ENCODE measurements at regions not wholly inside any gene's neighbourhood (a gene's known extent, or its start where the extent isn't known, plus 50 kb on each side); places are given as distances from the start of the nearest gene placed in this dataset.
A peak's percentile ranks its signal among the peaks of the same experiment; 100 is the strongest.
"Not testable (repeated sequence)": the region's sequence is repeated elsewhere in the genome, so short reads cannot be mapped to it uniquely, and the experiment has no call there.

DNA sequence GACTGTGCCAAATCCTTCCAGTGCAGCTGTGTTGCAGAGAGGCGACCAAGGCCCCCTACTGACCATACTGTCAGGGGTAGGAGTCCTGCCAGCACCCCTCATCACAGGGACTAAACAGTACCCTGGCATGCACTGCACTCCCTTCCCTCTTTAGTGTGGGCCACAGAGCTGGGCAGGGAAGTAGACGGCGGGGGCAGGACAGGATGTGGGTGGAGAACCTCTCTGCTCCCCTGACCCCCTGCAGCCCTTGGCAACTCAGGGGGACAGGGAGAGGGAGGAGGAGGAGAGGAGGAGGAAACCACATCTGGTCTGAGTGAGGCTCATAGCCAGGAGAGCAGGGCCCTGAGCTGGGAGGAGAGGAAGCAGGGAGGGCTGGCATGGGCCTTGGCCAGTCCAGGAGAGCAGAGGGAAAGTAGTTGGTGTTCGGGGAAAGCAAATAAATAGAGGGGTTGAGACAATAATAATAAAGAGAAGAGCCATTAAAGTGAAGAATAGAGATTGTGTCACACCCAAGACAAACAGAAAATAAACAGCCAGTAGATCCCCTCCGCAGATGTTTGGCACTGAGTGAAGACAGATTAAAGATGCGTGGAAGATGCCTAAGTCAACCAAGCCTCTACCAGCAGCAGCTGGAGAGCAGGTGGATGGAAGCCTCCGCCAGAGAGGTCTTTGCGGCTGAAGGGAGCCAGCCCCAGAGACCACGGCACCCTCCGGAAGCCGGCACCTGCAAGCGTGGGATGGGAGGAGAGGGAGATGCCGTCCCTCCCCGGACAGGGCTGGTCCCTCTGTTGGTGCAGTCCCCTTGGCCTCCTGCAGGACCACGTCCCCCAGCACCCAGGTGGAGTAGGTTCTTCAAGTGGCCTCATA lies 61.5 kb downstream of the RPUSD4 start:
- 92 to 93% methylated on average over 15 of the region's 15 CpGs for WGBS, 2 experiments
- H3K27me3 ChIP-seq (ENCODE audit: control insufficient read depth, insufficient read depth, low read length, poor library complexity, severe bottlenecking) = no peaks in the 10 kb centered on the region
- H3K36me3 ChIP-seq (ENCODE audit: control insufficient read depth, insufficient read depth, low read length) = no peaks in the 10 kb centered on the region
- H3K4me1 ChIP-seq (ENCODE audit: control insufficient read depth, insufficient read depth, low read length) = peaks cover 60% of the 10 kb centered on the region
- H3K9me3 ChIP-seq (ENCODE audit: control insufficient read depth, low read length) = no peaks in the 10 kb centered on the region
- no peak overlapping the region for H3K27ac ChIP-seq (ENCODE audit: insufficient read depth, low read depth, low read length, poor library complexity, severe bottlenecking)
- no peak overlapping the region for H3K4me3 ChIP-seq (ENCODE audit: insufficient read depth, low read depth, low read length)

DNA sequence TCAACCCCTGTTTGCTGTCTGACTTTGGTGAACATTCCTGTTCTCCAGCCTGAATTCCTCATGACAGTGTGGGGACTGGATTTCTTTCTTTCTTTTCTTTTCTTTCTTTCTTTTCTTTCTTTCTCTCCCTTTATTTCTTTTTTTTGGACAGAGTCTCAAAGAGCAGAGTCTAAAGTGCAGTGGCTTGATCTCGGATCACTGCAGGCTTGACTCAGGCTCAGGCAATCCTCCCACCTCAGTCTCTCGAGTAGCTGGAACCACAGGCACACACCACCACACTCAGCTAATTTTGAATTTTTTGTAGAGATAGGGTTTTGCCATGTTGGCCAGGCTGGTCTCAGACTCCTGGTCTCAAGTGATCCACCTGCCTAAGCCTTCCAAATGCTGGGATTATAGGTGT lies 63.1 kb downstream of the RPUSD4 start:
- Histone ChIP-seq H3K9me3 (ENCODE audit: control insufficient read depth, low read length) (no peaks in the 10 kb centered on the region), H3K27me3 (ENCODE audit: control insufficient read depth, insufficient read depth, low read length, poor library complexity, severe bottlenecking) (no peaks in the 10 kb centered on the region), H3K4me3 (ENCODE audit: insufficient read depth, low read depth, low read length) (no peak overlapping the region), H3K4me1 (ENCODE audit: control insufficient read depth, insufficient read depth, low read length) (peaks cover 46% of the 10 kb centered on the region), H3K27ac (ENCODE audit: insufficient read depth, low read depth, low read length, poor library complexity, severe bottlenecking) (no peak overlapping the region), H3K36me3 (ENCODE audit: control insufficient read depth, insufficient read depth, low read length) (no peaks in the 10 kb centered on the region)
- 80 to 91% methylated on average over 2 of the region's 2 CpGs for WGBS, 2 experiments

DNA sequence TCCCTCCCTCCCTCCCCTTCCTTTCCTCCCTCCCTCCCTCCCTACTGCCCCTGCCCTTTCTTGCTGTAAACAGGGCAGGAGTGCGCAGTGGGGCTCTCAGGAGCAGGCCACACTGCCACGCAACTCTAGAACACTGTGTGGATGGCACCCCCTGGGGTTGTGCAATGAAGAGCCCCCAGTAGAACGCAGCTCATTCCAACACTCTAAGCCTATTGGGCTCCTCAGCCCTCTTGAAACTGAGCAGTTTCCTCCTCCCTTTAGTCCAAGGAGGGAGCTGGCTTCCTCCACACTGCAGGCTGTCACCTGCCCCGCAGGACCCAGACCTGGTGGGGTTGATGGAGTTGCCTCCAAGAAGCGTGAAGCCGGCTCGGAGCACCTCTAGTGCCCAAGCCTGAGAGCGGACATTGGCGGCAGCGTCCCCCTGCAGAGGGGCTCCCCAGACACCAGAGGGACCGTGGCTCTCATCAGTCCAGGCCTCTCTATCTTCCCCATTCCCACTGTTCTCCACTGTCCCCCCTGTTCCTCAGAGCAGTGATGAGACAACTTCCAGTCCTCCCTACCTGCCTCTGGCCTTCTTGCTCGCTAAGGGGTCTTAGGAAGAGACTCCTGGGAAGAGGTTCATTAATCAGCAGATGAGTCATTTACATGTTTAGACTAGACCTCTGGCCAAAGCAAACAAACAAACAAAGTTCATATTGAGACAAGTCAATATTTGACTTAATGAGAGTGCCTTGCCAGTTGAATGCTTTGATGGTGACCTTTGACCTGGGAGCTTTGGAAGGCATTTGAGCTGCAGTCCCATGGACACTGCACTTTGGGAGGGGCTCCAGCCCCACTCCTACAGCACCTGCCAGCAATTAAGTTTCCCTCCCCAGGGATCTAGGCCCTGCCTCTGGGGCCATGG lies 64.0 kb downstream of the RPUSD4 start:
- H3K36me3 ChIP-seq (ENCODE audit: control insufficient read depth, insufficient read depth, low read length) = no peaks in the 10 kb centered on the region
- peaks cover 46% of the 10 kb centered on the region for H3K4me1 ChIP-seq (ENCODE audit: control insufficient read depth, insufficient read depth, low read length)
- H3K4me3 ChIP-seq (ENCODE audit: insufficient read depth, low read depth, low read length) = no peak overlapping the region
- no peaks in the 10 kb centered on the region for H3K27me3 ChIP-seq (ENCODE audit: control insufficient read depth, insufficient read depth, low read length, poor library complexity, severe bottlenecking)
- WGBS, 2 experiments = 57 to 61% methylated on average over 12 of the region's 12 CpGs
- peak overlapping the region; percentile 30 for H3K27ac ChIP-seq (ENCODE audit: insufficient read depth, low read depth, low read length, poor library complexity, severe bottlenecking)
- H3K9me3 ChIP-seq (ENCODE audit: control insufficient read depth, low read length) = no peaks in the 10 kb centered on the region

DNA sequence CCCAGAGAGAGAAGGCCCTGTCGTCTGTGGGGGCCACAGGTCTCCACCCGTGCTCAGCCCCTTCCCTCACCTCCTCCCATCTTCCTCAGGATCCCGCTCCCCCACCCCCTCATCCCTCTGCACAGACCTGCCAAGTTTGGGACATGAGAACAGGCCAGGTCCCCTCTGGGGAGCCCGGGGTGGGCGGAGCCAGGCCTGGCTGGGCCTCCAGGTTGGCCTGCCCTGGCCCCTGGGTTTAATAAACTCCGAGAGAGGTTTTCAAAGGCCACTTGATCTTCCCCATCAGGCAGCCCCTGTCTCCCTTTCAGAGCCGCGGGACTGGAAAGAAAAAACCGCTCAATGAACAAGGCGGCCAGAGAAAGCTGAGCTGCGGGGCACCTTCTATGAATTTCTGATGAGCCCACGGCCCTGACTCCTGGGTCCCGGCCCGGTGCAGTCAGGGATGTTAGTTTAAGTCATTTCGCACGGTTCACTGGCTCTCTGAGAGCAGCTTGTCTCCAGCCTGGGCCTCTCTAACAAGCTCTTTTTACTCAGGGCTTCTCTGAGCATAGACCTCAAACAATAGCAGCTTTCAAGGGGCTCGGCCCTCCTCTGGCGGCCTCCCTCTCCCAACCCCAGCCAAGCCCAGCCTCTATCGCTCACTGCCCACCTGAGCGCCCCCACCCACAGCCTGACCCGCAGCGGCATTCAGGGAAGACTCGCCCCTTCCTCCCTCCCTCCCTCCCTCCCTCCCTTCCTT lies 64.8 kb downstream of the RPUSD4 start:
- no peaks in the 10 kb centered on the region for H3K27me3 ChIP-seq (ENCODE audit: control insufficient read depth, insufficient read depth, low read length, poor library complexity, severe bottlenecking)
- no peaks in the 10 kb centered on the region for H3K36me3 ChIP-seq (ENCODE audit: control insufficient read depth, insufficient read depth, low read length)
- peak overlapping the region; percentile 79 for H3K27ac ChIP-seq (ENCODE audit: insufficient read depth, low read depth, low read length, poor library complexity, severe bottlenecking)
- 4% methylated on average over 22 to 23 of the region's 23 CpGs for WGBS, 2 experiments
- H3K4me1 ChIP-seq (ENCODE audit: control insufficient read depth, insufficient read depth, low read length) = peaks cover 46% of the 10 kb centered on the region
- no peaks in the 10 kb centered on the region for H3K9me3 ChIP-seq (ENCODE audit: control insufficient read depth, low read length)
- no peak overlapping the region for H3K4me3 ChIP-seq (ENCODE audit: insufficient read depth, low read depth, low read length)

DNA sequence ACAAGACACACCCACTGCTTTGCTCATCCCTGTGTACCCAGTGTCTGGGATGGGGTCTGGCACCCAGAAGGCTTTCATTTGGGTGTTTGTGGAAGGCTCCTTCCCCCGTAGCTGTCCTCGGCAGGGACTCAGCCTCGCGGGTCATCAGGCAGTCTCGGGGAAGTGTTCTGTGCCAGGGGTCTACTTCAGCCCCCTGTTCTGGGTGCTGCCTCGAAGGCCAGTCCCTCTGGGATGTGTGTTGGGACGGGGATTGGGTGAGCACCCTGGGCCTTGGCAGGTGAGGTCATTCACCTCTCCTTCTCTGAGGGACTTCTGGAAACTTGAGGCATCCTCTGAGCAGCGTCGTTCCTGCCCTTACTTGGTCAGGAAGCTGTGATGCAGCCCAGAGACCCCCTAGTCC lies 65.5 kb downstream of the RPUSD4 start:
- WGBS, 2 experiments = 65% methylated on average over 9 of the region's 9 CpGs
- Histone ChIP-seq H3K27ac (ENCODE audit: insufficient read depth, low read depth, low read length, poor library complexity, severe bottlenecking) (peak overlapping the region; percentile 79), H3K4me3 (ENCODE audit: insufficient read depth, low read depth, low read length) (no peak overlapping the region), H3K4me1 (ENCODE audit: control insufficient read depth, insufficient read depth, low read length) (peaks cover 51% of the 10 kb centered on the region), H3K9me3 (ENCODE audit: control insufficient read depth, low read length) (no peaks in the 10 kb centered on the region), H3K27me3 (ENCODE audit: control insufficient read depth, insufficient read depth, low read length, poor library complexity, severe bottlenecking) (no peaks in the 10 kb centered on the region), H3K36me3 (ENCODE audit: control insufficient read depth, insufficient read depth, low read length) (no peaks in the 10 kb centered on the region)

DNA sequence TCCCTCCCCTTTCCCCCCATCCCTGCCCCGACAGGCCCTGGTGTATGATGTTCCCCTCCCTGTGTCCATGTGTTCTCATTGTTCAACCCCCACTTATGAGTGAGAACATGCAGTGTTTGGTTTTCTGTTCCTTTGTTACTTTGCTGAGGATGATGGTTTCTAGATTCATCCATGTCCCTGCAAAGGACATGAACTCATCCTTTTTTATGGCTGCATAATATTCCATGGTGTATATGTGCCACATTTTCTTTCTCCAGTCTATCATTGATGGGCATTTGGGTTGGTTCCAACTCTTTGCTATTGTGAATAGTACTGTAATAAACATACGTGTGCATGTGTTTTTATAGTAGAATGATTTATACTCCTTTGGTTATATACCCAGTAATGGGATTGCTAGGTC lies 68.0 kb downstream of the RPUSD4 start:
- H3K4me1 ChIP-seq (ENCODE audit: control insufficient read depth, insufficient read depth, low read length) = peaks cover 36% of the 10 kb centered on the region

DNA sequence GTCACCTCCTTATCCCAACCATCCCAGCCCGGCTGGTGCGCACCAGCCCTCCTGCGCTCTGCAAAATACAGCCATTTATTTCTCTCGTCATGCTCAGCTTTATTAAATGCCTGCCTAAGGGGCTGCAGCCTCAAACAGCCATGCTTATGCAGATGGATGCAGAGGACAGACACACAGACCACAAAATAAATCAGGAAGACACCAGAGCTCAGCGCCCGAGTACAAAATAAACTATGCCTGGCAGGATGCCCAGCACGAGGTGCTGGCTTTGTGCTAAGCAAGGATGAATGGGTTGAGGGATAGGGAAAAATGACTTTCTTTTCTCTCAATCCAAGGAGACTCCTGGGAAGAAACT lies 70.5 kb downstream of the RPUSD4 start:
- no peak overlapping the region for H3K4me3 ChIP-seq (ENCODE audit: insufficient read depth, low read depth, low read length)
- H3K4me1 ChIP-seq (ENCODE audit: control insufficient read depth, insufficient read depth, low read length) = peaks cover 22% of the 10 kb centered on the region
- no peaks in the 10 kb centered on the region for H3K9me3 ChIP-seq (ENCODE audit: control insufficient read depth, low read length)
- WGBS, 2 experiments = 88 to 94% methylated on average over 7 of the region's 7 CpGs
- H3K36me3 ChIP-seq (ENCODE audit: control insufficient read depth, insufficient read depth, low read length) = no peaks in the 10 kb centered on the region
- no peak overlapping the region for H3K27ac ChIP-seq (ENCODE audit: insufficient read depth, low read depth, low read length, poor library complexity, severe bottlenecking)
- no peaks in the 10 kb centered on the region for H3K27me3 ChIP-seq (ENCODE audit: control insufficient read depth, insufficient read depth, low read length, poor library complexity, severe bottlenecking)

More for the DNA sequence above, 68.0 kb downstream of the RPUSD4 start:
- WGBS, 2 experiments = 94 to 95% methylated on average over 2 of the region's 2 CpGs
- not testable (repeated sequence) for H3K9me3 ChIP-seq (ENCODE audit: control insufficient read depth, low read length); H3K27ac ChIP-seq (ENCODE audit: insufficient read depth, low read depth, low read length, poor library complexity, severe bottlenecking); H3K4me3 ChIP-seq (ENCODE audit: insufficient read depth, low read depth, low read length); H3K27me3 ChIP-seq (ENCODE audit: control insufficient read depth, insufficient read depth, low read length, poor library complexity, severe bottlenecking); H3K36me3 ChIP-seq (ENCODE audit: control insufficient read depth, insufficient read depth, low read length)

DNA sequence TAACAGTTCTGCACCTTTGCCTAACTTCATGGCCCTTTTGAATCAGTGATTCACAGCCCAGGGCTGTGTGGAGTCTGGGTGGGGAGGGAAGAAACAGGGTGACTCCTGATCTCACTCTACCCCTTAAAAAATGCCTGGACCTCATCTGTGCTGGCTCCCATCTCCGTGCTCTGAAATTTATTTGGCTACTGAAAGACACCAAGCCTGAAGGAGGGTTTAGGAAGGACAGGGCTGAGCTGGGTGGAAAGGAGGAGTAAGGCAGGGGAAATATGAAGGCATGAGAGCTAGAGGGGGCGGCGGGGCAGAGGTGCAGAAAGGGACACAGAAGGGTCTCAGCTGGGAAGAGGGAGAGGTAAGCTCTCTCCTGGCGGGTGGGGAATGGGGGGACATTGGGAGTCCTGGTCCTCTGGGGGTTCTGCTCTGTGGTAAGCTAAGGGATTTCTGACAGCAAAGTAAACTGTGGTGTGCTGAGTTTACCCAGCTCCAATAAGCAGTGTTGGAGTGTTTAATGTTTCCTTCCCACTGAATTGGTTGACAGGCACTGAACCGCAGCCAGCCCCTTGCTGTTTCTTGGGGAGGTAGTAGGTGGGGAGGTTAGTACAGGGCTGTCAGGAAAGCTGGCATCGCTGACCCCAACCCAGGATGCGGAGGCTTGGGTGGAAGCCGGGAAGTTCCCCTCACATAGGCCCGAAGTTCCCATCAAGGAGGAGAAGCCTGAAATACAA lies 71.1 kb downstream of the RPUSD4 start:
- Histone ChIP-seq H3K4me3 (ENCODE audit: insufficient read depth, low read depth, low read length) (no peak overlapping the region), H3K36me3 (ENCODE audit: control insufficient read depth, insufficient read depth, low read length) (no peaks in the 10 kb centered on the region), H3K9me3 (ENCODE audit: control insufficient read depth, low read length) (no peaks in the 10 kb centered on the region), H3K27ac (ENCODE audit: insufficient read depth, low read depth, low read length, poor library complexity, severe bottlenecking) (no peak overlapping the region), H3K4me1 (ENCODE audit: control insufficient read depth, insufficient read depth, low read length) (peaks cover 21% of the 10 kb centered on the region), H3K27me3 (ENCODE audit: control insufficient read depth, insufficient read depth, low read length, poor library complexity, severe bottlenecking) (no peaks in the 10 kb centered on the region)
- WGBS, 2 experiments = 86 to 89% methylated on average over 9 of the region's 9 CpGs

DNA sequence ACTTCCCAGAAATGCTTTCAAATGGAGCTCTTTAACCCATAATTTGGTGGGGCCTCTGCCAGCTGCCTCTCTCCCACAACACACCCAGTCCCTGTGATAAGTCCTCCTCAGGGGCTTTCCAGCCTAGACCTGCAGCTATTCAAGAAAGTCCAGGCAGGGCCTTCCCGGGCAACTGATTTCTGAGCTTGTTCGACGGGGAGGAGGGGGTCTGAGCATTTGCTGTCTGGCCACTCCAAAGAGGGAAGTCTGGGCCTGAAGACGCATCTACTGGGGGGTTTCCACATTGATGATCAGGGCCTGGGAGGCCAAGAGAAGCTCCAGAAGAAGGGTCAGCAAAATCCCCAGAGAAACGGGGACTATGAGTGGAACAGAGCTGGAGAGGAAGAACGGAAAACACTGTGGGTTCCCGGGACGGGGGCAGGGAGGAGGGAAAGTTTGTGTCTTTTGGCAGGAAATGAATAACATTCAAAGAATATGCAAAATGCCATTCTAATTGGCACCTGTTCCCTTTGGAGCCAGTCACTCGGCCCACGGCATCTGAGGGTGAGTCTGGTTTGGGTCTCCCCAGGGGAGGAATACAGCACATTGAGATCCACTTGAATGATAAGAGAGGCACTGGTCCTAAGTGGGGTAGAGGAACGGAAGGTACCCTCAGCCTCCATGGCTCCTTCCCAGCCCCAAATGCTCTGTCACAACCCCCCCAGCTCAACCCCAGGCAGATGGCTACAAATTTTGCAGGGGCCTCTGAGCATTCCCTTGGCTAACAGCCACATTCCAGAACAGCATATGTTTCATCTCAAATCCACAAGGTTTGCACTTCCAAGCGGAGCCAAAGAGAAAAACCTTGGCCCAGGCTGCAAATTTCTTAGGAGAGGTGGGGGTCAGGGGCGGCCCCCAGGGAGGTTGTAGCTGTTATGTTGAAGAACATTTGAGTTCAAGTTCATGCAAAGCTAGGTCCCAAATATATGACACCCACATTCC lies 72.0 kb downstream of the RPUSD4 start:
- Histone ChIP-seq H3K27ac (ENCODE audit: insufficient read depth, low read depth, low read length, poor library complexity, severe bottlenecking) (no peak overlapping the region), H3K9me3 (ENCODE audit: control insufficient read depth, low read length) (no peaks in the 10 kb centered on the region), H3K27me3 (ENCODE audit: control insufficient read depth, insufficient read depth, low read length, poor library complexity, severe bottlenecking) (no peaks in the 10 kb centered on the region), H3K4me3 (ENCODE audit: insufficient read depth, low read depth, low read length) (no peak overlapping the region), H3K36me3 (ENCODE audit: control insufficient read depth, insufficient read depth, low read length) (no peaks in the 10 kb centered on the region), H3K4me1 (ENCODE audit: control insufficient read depth, insufficient read depth, low read length) (peaks cover 21% of the 10 kb centered on the region)
- WGBS, 2 experiments = 71 to 79% methylated on average over 13 of the region's 13 CpGs

Data from ectodermal cell (in vitro differentiated cells).